Colonic mucosa (tissue), 4 donors: ENCODE measurements at regions not wholly inside any gene's neighbourhood (a gene's known extent, or its start where the extent isn't known, plus 50 kb on each side); places are given as distances from the start of the nearest gene placed in this dataset.

Source experiments
- DNase-seq: peaks from one replicate; pipeline ENCODE4 v3.0.0-alpha.2; 2020
- H3K27ac ChIP-seq: fragments of 200-600 bp; one replicate; pipeline ENCODE4 v1.8.0; 2021
- H3K27me3 ChIP-seq: fragments of 200-600 bp; one replicate; pipeline ENCODE4 v1.8.0; 2021
- H3K36me3 ChIP-seq: fragments of 200-600 bp; one replicate; pipeline ENCODE4 v1.8.0; 2021
- H3K4me1 ChIP-seq: fragments of 200-600 bp; one replicate; pipeline ENCODE4 v1.8.0; 2021; ENCODE audit warnings: mild to moderate bottlenecking
- H3K4me3 ChIP-seq: fragments of 200-600 bp; one replicate; pipeline ENCODE4 v1.8.0; 2021
- H3K9ac ChIP-seq, 2 donors: one replicate each; pipeline ENCODE4 v1.7.0; 2013; ENCODE audit warnings: control low read depth in 2 of 2, low read depth in 2 of 2, low read length in 2 of 2
- H3K9me3 ChIP-seq: fragments of 200-600 bp; one replicate; pipeline ENCODE4 v1.8.0; 2021
- CTCF ChIP-seq: fragments of 200-600 bp; IDR thresholded peaks from one replicate; pipeline ENCODE4 v1.8.0; 2022; ENCODE audit warnings: antibody characterized with exemption, mild to moderate bottlenecking
- intact Hi-C: fragments of 100-400 bp; cut with DNase I; formaldehyde crosslinking; loops from one replicate; pipeline ENCODE4 v1.14.1; 2022
- donor health status: healthy.
- donor health status: DM: no; HTN: no; CAD: no.
- donor health status: DM: no; HTN: no; CAD: no.

GRCh38 chr6:14770572-14770971 is 475.3 kb upstream of the JARID2 start:
- H3K4me3 ChIP-seq, result no peak overlapping the region
- no peaks in the 10 kb centered on the region for H3K9me3 ChIP-seq
- H3K9ac ChIP-seq, result no peak overlapping the region
- TF ChIP-seq CTCF, result no peak
- no peaks in the 10 kb centered on the region for H3K27me3 ChIP-seq
- H3K27ac ChIP-seq, result no peak overlapping the region
- DNase-seq, result no peak
- intact Hi-C loops, result no loop called here
- H3K4me1 ChIP-seq, result no peaks in the 10 kb centered on the region
- no peaks in the 10 kb centered on the region for H3K36me3 ChIP-seq

- no peak overlapping the region for H3K4me3 ChIP-seq
- no peak overlapping the region for H3K27ac ChIP-seq
- no peak for TF ChIP-seq CTCF
- no peak for DNase-seq
- no peaks in the 10 kb centered on the region for H3K27me3 ChIP-seq
- no peaks in the 10 kb centered on the region for H3K4me1 ChIP-seq
- H3K9ac ChIP-seq, result no peak overlapping the region
- intact Hi-C loops, result no loop called here
- no peaks in the 10 kb centered on the region for H3K36me3 ChIP-seq
- H3K9me3 ChIP-seq, result no peaks in the 10 kb centered on the region
Measured at GRCh38 chr6:14771016-14771415, 474.9 kb upstream of the JARID2 start.

GRCh38 chr6:14772188-14772587 is 473.7 kb upstream of the JARID2 start:
- no peak overlapping the region for H3K27ac ChIP-seq
- H3K9ac ChIP-seq, result no peak overlapping the region
- no peak for DNase-seq
- no peaks in the 10 kb centered on the region for H3K9me3 ChIP-seq
- H3K36me3 ChIP-seq, result no peaks in the 10 kb centered on the region
- TF ChIP-seq CTCF, result no peak
- intact Hi-C loops, result no loop called here
- H3K4me1 ChIP-seq, result no peaks in the 10 kb centered on the region
- no peaks in the 10 kb centered on the region for H3K27me3 ChIP-seq
- H3K4me3 ChIP-seq, result no peak overlapping the region

GRCh38 chr6:14775528-14775927 is 470.3 kb upstream of the JARID2 start:
- DNase-seq, result no peak
- TF ChIP-seq CTCF, result no peak
- no peaks in the 10 kb centered on the region for H3K27me3 ChIP-seq
- no peak overlapping the region for H3K27ac ChIP-seq
- no peaks in the 10 kb centered on the region for H3K4me1 ChIP-seq
- no peaks in the 10 kb centered on the region for H3K36me3 ChIP-seq
- intact Hi-C loops, result no loop called here
- H3K9ac ChIP-seq, result no peak overlapping the region
- H3K9me3 ChIP-seq, result no peaks in the 10 kb centered on the region
- no peak overlapping the region for H3K4me3 ChIP-seq

GRCh38 chr6:14776307-14776706 is 469.6 kb upstream of the JARID2 start:
- no peak for TF ChIP-seq CTCF
- H3K27ac ChIP-seq, result no peak overlapping the region
- no peak for DNase-seq
- intact Hi-C loops, result no loop called here
- no peak overlapping the region for H3K9ac ChIP-seq
- H3K9me3 ChIP-seq, result no peaks in the 10 kb centered on the region
- H3K4me1 ChIP-seq, result no peaks in the 10 kb centered on the region
- no peak overlapping the region for H3K4me3 ChIP-seq
- no peaks in the 10 kb centered on the region for H3K27me3 ChIP-seq
- no peaks in the 10 kb centered on the region for H3K36me3 ChIP-seq
